Endometrial microvascular endothelial cells (primary cell): ENCODE measurements at regions not wholly inside any gene's neighbourhood (a gene's known extent, or its start where the extent isn't known, plus 50 kb on each side); places are given as distances from the start of the nearest gene placed in this dataset.

Experiments used
- in situ Hi-C: cut with HindIII; loops from 2 replicates; pipeline ENCODE4 v1.10.0; 2017; ENCODE audit warnings: low sequenced_read_pairs, low pct_unique_long_range_greater_than_20kb; ENCODE audit errors: inconsistent ontology term

- in situ Hi-C loops, result no loop called here
These were observed 200.6 kb upstream of the CDH5 start for GRCh38 chr16:66165879-66166278.

GRCh38 chr16:66164581-66165247, 201.8 kb upstream of the CDH5 start:
- in situ Hi-C loops, result no loop called here

GRCh38 chr16:66162821-66163220, 203.7 kb upstream of the CDH5 start:
- in situ Hi-C loops, result no loop called here

- in situ Hi-C loops, result no loop called here
These were observed 204.5 kb upstream of the CDH5 start for GRCh38 chr16:66161942-66162341.

- in situ Hi-C loops, result no loop called here
These were observed 205.2 kb upstream of the CDH5 start for GRCh38 chr16:66161269-66161668.

GRCh38 chr16:66159987-66160386, 206.5 kb upstream of the CDH5 start:
- in situ Hi-C loops, result no loop called here

- in situ Hi-C loops, result no loop called here
These were observed 210.0 kb upstream of the CDH5 start for GRCh38 chr16:66156538-66156937.

- in situ Hi-C loops, result no loop called here
These were observed 210.6 kb upstream of the CDH5 start for GRCh38 chr16:66155933-66156332.

GRCh38 chr16:66154801-66155200, 211.7 kb upstream of the CDH5 start:
- in situ Hi-C loops, result no loop called here

GRCh38 chr16:66152823-66153393, 213.6 kb upstream of the CDH5 start:
- in situ Hi-C loops, result no loop called here

GRCh38 chr16:66152181-66152580, 214.3 kb upstream of the CDH5 start:
- in situ Hi-C loops, result no loop called here

GRCh38 chr16:66150698-66151482, 215.6 kb upstream of the CDH5 start:
- in situ Hi-C loops, result no loop called here

GRCh38 chr16:66147291-66147690, 219.2 kb upstream of the CDH5 start:
- in situ Hi-C loops, result no loop called here

- in situ Hi-C loops, result no loop called here
These were observed 219.7 kb upstream of the CDH5 start for GRCh38 chr16:66146798-66147197.

GRCh38 chr16:66144641-66145040, 221.8 kb upstream of the CDH5 start:
- in situ Hi-C loops, result no loop called here

- in situ Hi-C loops, result no loop called here
These were observed 223.1 kb upstream of the CDH5 start for GRCh38 chr16:66143415-66143814.

- in situ Hi-C loops, result no loop called here
These were observed 224.6 kb upstream of the CDH5 start for GRCh38 chr16:66141885-66142284.

GRCh38 chr16:66137853-66138252, 228.6 kb upstream of the CDH5 start:
- in situ Hi-C loops, result no loop called here

- in situ Hi-C loops, result no loop called here
These were observed 229.7 kb upstream of the CDH5 start for GRCh38 chr16:66136841-66137240.

GRCh38 chr16:66135838-66136237, 230.7 kb upstream of the CDH5 start:
- in situ Hi-C loops, result no loop called here
